Right lobe of liver (tissue), 6 donors: ENCODE measurements at regions not wholly inside any gene's neighbourhood (a gene's known extent, or its start where the extent isn't known, plus 50 kb on each side); places are given as distances from the start of the nearest gene placed in this dataset.
"Not testable (repeated sequence)": the region's sequence is repeated elsewhere in the genome, so short reads cannot be mapped to it uniquely, and the experiment has no call there.

Source experiments
- ATAC-seq, 4 donors: fragments of 200-7000 bp; cut with Tn5 transposase; one replicate each; pipeline ENCODE4 v1.9.1; 2020; ENCODE audit warnings: mild to moderate bottlenecking in 4 of 4, moderate library complexity in 4 of 4
- DNase-seq, 3 donors: peaks; one replicate each; pipeline ENCODE4 v3.0.0-alpha.2; 2020
- H3K27ac ChIP-seq, 3 donors: fragments of 200-600 bp; one replicate each; pipeline ENCODE4 v1.8.0; 2022
- H3K27me3 ChIP-seq, 2 donors: fragments of 200-600 bp; one replicate each; pipeline ENCODE4 v1.8.0; 2022
- H3K36me3 ChIP-seq, 4 donors: fragments of 200-600 bp; sonication (generic) in 1 of 4; one replicate each; pipeline versions ENCODE4 v1.5.1 to v1.8.0; 2017 to 2022; ENCODE audit warnings: control low read depth in 1 of 4
- H3K4me1 ChIP-seq, 4 donors: fragments of 200-600 bp; sonication (generic) in 1 of 4; one replicate each; pipeline versions ENCODE4 v1.5.1 to v1.8.0; 2017 to 2022; ENCODE audit warnings: control low read depth in 1 of 4
- H3K4me3 ChIP-seq, 3 donors: fragments of 200-600 bp; one replicate each; pipeline ENCODE4 v1.8.0; 2022
- H3K9me3 ChIP-seq, 4 donors: fragments of 200-600 bp; sonication (generic) in 1 of 4; one replicate each; pipeline versions ENCODE4 v1.5.1 to v1.8.0; 2017 to 2022; ENCODE audit warnings: control low read depth in 1 of 4
- CTCF ChIP-seq, 4 donors: fragments of 200-600 bp in 3 of 4; fragments of 450-650 bp in 1 of 4; IDR thresholded peaks; one replicate each; pipeline versions ENCODE4 v1.5.1 to v1.8.0; 2016 to 2022; ENCODE audit warnings: antibody characterized with exemption in 4 of 4, mild to moderate bottlenecking in 2 of 4
- POLR2A ChIP-seq: fragments of 450-650 bp; IDR thresholded peaks from one replicate; pipeline ENCODE4 v1.6.1; 2017; ENCODE audit warnings: antibody characterized with exemption, mild to moderate bottlenecking
- WGBS: methylation state at CpG from one replicate; pipeline ENCODE4 v1.1.6; 2018; ENCODE audit warnings: low coverage, low lambda C conversion rate; ENCODE audit not compliant: insufficient coverage; ENCODE audit errors: missing lambda C conversion rate; 5-methylcytosine and 5-hydroxymethylcytosine counted together
- intact Hi-C, 2 donors: fragments of 100-400 bp; cut with DNase I; formaldehyde crosslinking; loops; one replicate each; pipeline versions ENCODE4 v1.11.2 to v1.14.1; 2022
- donor health status: DM: no; HTN: yes; CAD: no.
- donor health status: DM: no; HTN: no; CAD: no.
- donor health status: DM: no; HTN: no; CAD: no.
- donor health status: DM: no; HTN: yes; CAD: no.
- donor health status: DM: no; HTN: yes; CAD: no.

- DNase-seq (no peak), ATAC-seq (no peak)
- Histone ChIP-seq H3K36me3 (no peaks in the 10 kb centered on the region), H3K4me3 (no peak overlapping the region), H3K9me3 (no peaks in the 10 kb centered on the region), H3K4me1 (peaks cover 0 to 18% (median 5%) of the 10 kb centered on the region in 4 donors), H3K27me3 (no peaks in the 10 kb centered on the region), H3K27ac (no peak overlapping the region)
- intact Hi-C loops, result loop anchor here in 1 of 2 donors (10.0 kb wide), 1 partner anchor 135 kb away; no protein-coding TSS in a partner anchor
- TF ChIP-seq CTCF (IDR thresholded peaks at IDR 0.05), result no peak
- no peak for TF ChIP-seq POLR2A
- 76% methylated on average over 2 of the region's 2 CpGs for WGBS
Observed at GRCh38 chr5:124889486-124889825, 143.0 kb upstream of the ZNF608 start.

GRCh38 chr5:124889850-124890249, 143.4 kb upstream of the ZNF608 start:
- no peak for TF ChIP-seq CTCF (IDR thresholded peaks at IDR 0.05)
- no peak for TF ChIP-seq POLR2A
- H3K4me3 ChIP-seq, result no peak overlapping the region
- H3K4me1 ChIP-seq, result peaks cover 0 to 18% (median 5%) of the 10 kb centered on the region in 4 donors
- WGBS, result 77% methylated on average over 5 of the region's 5 CpGs
- no peaks in the 10 kb centered on the region for H3K9me3 ChIP-seq
- intact Hi-C loops, result loop anchor here in 1 of 2 donors (10.0 kb wide), 1 partner anchor 135 kb away; no protein-coding TSS in a partner anchor
- no peaks in the 10 kb centered on the region for H3K36me3 ChIP-seq
- no peak overlapping the region for H3K27ac ChIP-seq
- DNase-seq, result no peak
- H3K27me3 ChIP-seq, result no peaks in the 10 kb centered on the region
- no peak for ATAC-seq

GRCh38 chr5:124890442-124890841, 144.0 kb upstream of the ZNF608 start:
- ATAC-seq, H3K36me3 ChIP-seq, H3K27ac ChIP-seq, DNase-seq, intact Hi-C loops, H3K9me3 ChIP-seq, H3K27me3 ChIP-seq, H3K4me3 ChIP-seq: not testable (repeated sequence)
- 100% methylated on average over 3 of the region's 4 CpGs for WGBS
- peaks cover 0 to 19% (median 5%) of the 10 kb centered on the region in 4 donors for H3K4me1 ChIP-seq

DNA sequence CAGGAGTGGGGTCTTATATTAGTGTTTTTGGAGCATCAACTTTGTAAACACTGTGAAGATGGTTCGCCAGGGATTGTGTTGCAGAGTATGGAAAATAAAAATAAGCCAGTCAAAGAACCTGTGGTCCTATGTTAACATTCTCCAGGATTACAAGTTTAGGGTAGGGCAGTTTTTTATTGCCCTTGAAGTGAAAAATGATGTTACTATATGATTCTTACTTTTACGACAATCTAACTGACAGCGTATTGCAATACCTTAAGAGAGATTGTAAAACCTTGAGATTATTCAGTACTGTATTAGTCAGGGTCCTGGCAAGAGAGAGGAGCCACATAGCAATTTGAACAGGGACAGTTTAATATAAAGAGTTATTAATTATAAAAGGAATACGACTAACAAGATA, 144.7 kb upstream of the ZNF608 start:
- DNase-seq (no peak), ATAC-seq (no peak)
- Histone ChIP-seq H3K9me3 (no peaks in the 10 kb centered on the region), H3K4me3 (no peak overlapping the region), H3K27me3 (no peaks in the 10 kb centered on the region), H3K4me1 (peaks cover 0 to 19% (median 5%) of the 10 kb centered on the region in 4 donors), H3K36me3 (no peaks in the 10 kb centered on the region), H3K27ac (no peak overlapping the region)
- WGBS, result 88% methylated on average over 3 of the region's 4 CpGs
- TF ChIP-seq POLR2A (no peak), CTCF (IDR thresholded peaks at IDR 0.05) (no peak)
- intact Hi-C loops, result no loop called here

GRCh38 chr5:124892185-124892848, 145.9 kb upstream of the ZNF608 start:
- intact Hi-C loops, result no loop called here
- Histone ChIP-seq H3K27ac (no peak overlapping the region), H3K4me3 (no peak overlapping the region), H3K9me3 (no peaks in the 10 kb centered on the region), H3K4me1 (peaks cover 0 to 19% (median 5%) of the 10 kb centered on the region in 4 donors), H3K27me3 (no peaks in the 10 kb centered on the region), H3K36me3 (no peaks in the 10 kb centered on the region)
- ATAC-seq (no peak), DNase-seq (no peak)
- 100% methylated on average over 8 of the region's 48 CpGs for WGBS
- TF ChIP-seq POLR2A (no peak), CTCF (IDR thresholded peaks at IDR 0.05) (no peak)
